IMR-90 (cell line): ENCODE measurements at regions not wholly inside any gene's neighbourhood (a gene's known extent, or its start where the extent isn't known, plus 50 kb on each side); places are given as distances from the start of the nearest gene placed in this dataset.

ENCODE experiments used
- ATAC-seq: fragments of 200-7000 bp; cut with Tn5 transposase; 2 replicates; pipeline ENCODE4 v1.9.1; 2020; ENCODE audit warnings: low read depth, mild to moderate bottlenecking, moderate library complexity
- BruUV-seq: library from RNA; stranded (reverse); fragments of 400-500 nt; replicated peaks from 2 replicates; lab custom pipeline; 2021; lab: Mats Ljungman, UMichigan
- CTCF ChIA-PET: fragments of 300-600 bp; formaldehyde crosslinking; extraction: SDS; loops from one replicate; lab custom pipeline; 2021; ENCODE audit warnings: antibody characterized with exemption; lab: Yijun Ruan, JAX
- POLR2A ChIA-PET: fragments of 300-600 bp; sonication (Branson Sonifier 250); formaldehyde crosslinking; loops from one replicate; lab custom pipeline; 2022; ENCODE audit warnings: antibody characterized with exemption; ENCODE audit not compliant: unreplicated experiment; lab: Charles Lee
- DNase-seq: peaks from one replicate; pipeline ENCODE4 v3.0.0; 2013
- H2AFZ ChIP-seq: replicated peaks from 2 replicates; pipeline ENCODE3; 2013; ENCODE audit warnings: low read length, mild to moderate bottlenecking; ENCODE audit not compliant: poor library complexity
- H2AK5ac ChIP-seq: 2 replicates; pipeline ENCODE4 v1.6.1; 2013; ENCODE audit warnings: low read depth, low read length, inconsistent platforms
- H2AK9ac ChIP-seq: replicated peaks from 2 replicates; pipeline ENCODE3; 2013; ENCODE audit warnings: mild to moderate bottlenecking, low read depth, low read length, moderate library complexity; ENCODE audit not compliant: poor library complexity
- H2BK120ac ChIP-seq: 2 replicates; pipeline ENCODE4 v1.6.1; 2013; ENCODE audit warnings: low read depth, low read length, inconsistent platforms
- H2BK15ac ChIP-seq: 3 replicates; pipeline ENCODE4 v1.6.1; 2013; ENCODE audit warnings: low read depth, low read length, inconsistent platforms
- H2BK20ac ChIP-seq: 2 replicates; pipeline ENCODE4 v1.6.1; 2013; ENCODE audit warnings: low read depth, mild to moderate bottlenecking, inconsistent platforms, low read length, moderate library complexity
- H2BK5ac ChIP-seq: 2 replicates; pipeline ENCODE4 v1.6.1; 2013; ENCODE audit warnings: mild to moderate bottlenecking, low read depth, low read length, inconsistent platforms; ENCODE audit not compliant: poor library complexity, severe bottlenecking
- H3K14ac ChIP-seq: replicated peaks from 2 replicates; pipeline ENCODE4 v1.6.1; 2013; ENCODE audit warnings: low read depth, low read length, inconsistent platforms
- H3K18ac ChIP-seq: 2 replicates; pipeline ENCODE4 v1.6.1; 2013; ENCODE audit warnings: low read depth, low read length, control low read depth
- H3K23ac ChIP-seq: 2 replicates; pipeline ENCODE4 v1.6.1; 2013; ENCODE audit warnings: low read depth, low read length, inconsistent platforms
- H3K27ac ChIP-seq: 2 replicates; pipeline ENCODE4 v1.5.1; 2013; ENCODE audit warnings: mild to moderate bottlenecking, control low read depth, low read length; ENCODE audit not compliant: insufficient read depth
- H3K27me3 ChIP-seq: 2 replicates; pipeline ENCODE4 v1.6.1; 2013; ENCODE audit warnings: low read length; ENCODE audit not compliant: control insufficient read depth, insufficient read depth
- H3K36me3 ChIP-seq: 2 replicates; pipeline ENCODE4 v1.6.1; 2013; ENCODE audit warnings: low read length, mixed read lengths; ENCODE audit not compliant: control insufficient read depth, insufficient read depth
- H3K4ac ChIP-seq: 2 replicates; pipeline ENCODE4 v1.6.1; 2013; ENCODE audit warnings: low read depth, low read length, inconsistent platforms
- H3K4me1 ChIP-seq: 2 replicates; pipeline ENCODE4 v1.6.1; 2013; ENCODE audit warnings: low read length, mixed read lengths; ENCODE audit not compliant: control insufficient read depth, insufficient read depth
- H3K4me2 ChIP-seq: 2 replicates; pipeline ENCODE4 v1.6.1; 2013; ENCODE audit warnings: low read depth, mild to moderate bottlenecking, control low read depth, low read length, moderate library complexity
- H3K4me3 ChIP-seq: 2 replicates; pipeline ENCODE4 v1.5.1; 2013; ENCODE audit warnings: low read depth, mild to moderate bottlenecking, control low read depth, low read length, moderate library complexity; ENCODE audit not compliant: insufficient read depth
- H3K56ac ChIP-seq: 2 replicates; pipeline ENCODE4 v1.6.1; 2013; ENCODE audit warnings: low read length, inconsistent platforms; ENCODE audit not compliant: insufficient read depth; ENCODE audit errors: extremely low read depth
- H3K79me1 ChIP-seq, 2 experiments: 2 replicates each; pipeline ENCODE4 v1.6.1; 2013; ENCODE audit warnings: low read length in 2 of 2, inconsistent platforms in 1 of 2, low read depth in 1 of 2
- H3K9ac ChIP-seq: 2 replicates; pipeline ENCODE4 v1.6.1; 2013; ENCODE audit warnings: low read depth, low read length, control low read depth
- H3K9me1 ChIP-seq: 2 replicates; pipeline ENCODE4 v1.6.1; 2013; ENCODE audit warnings: low read length, inconsistent platforms; ENCODE audit not compliant: insufficient read depth
- H3K9me3 ChIP-seq: 2 replicates; pipeline ENCODE4 v1.6.1; 2013; ENCODE audit warnings: low read length; ENCODE audit not compliant: control insufficient read depth, insufficient read depth
- H4K20me1 ChIP-seq: 2 replicates; pipeline ENCODE4 v1.6.1; 2013; ENCODE audit warnings: low read length, inconsistent platforms; ENCODE audit not compliant: insufficient read depth
- H4K5ac ChIP-seq: 2 replicates; pipeline ENCODE4 v1.6.1; 2013; ENCODE audit warnings: mild to moderate bottlenecking, low read depth, low read length, control low read depth
- H4K8ac ChIP-seq, 2 experiments: 2 replicates each; pipeline ENCODE4 v1.6.1; 2013; ENCODE audit warnings: low read depth in 2 of 2, low read length in 2 of 2, control low read depth in 1 of 2, inconsistent platforms in 1 of 2
- H4K91ac ChIP-seq: 2 replicates; pipeline ENCODE4 v1.6.1; 2013; ENCODE audit warnings: low read depth, low read length, inconsistent platforms; ENCODE audit not compliant: insufficient read depth
- BHLHE40 ChIP-seq: fragments of 150-350 bp; IDR thresholded peaks from 2 replicates; pipeline ENCODE4 v1.6.1; 2016; ENCODE audit warnings: mild to moderate bottlenecking, low read depth, low read length
- CEBPB ChIP-seq: IDR thresholded peaks from 2 replicates; pipeline ENCODE4 v1.6.1; 2012; ENCODE audit warnings: low read depth, low read length, improper control_type of control experiment
- CHD1 ChIP-seq: IDR thresholded peaks from 2 replicates; pipeline ENCODE4 v1.6.1; 2012; ENCODE audit warnings: low read depth, low read length, improper control_type of control experiment
- FOS ChIP-seq: fragments of 150-350 bp; IDR thresholded peaks from 2 replicates; pipeline ENCODE4 v1.6.1; 2016; ENCODE audit warnings: low read depth, low read length
- MAFK ChIP-seq: IDR thresholded peaks from 2 replicates; pipeline ENCODE4 v1.6.1; 2012; ENCODE audit warnings: low read depth, low read length, improper control_type of control experiment
- MAZ ChIP-seq: IDR thresholded peaks from 2 replicates; pipeline ENCODE4 v1.6.1; 2012; ENCODE audit warnings: low read depth, mild to moderate bottlenecking, low read length, improper control_type of control experiment, moderate library complexity, borderline replicate concordance
- MXI1 ChIP-seq: IDR thresholded peaks from 2 replicates; pipeline ENCODE4 v1.6.1; 2012; ENCODE audit warnings: low read depth, mild to moderate bottlenecking, low read length, moderate library complexity, borderline replicate concordance
- NFE2L2 ChIP-seq: fragments of 150-350 bp; IDR thresholded peaks from 2 replicates; pipeline ENCODE4 v1.6.1; 2016; ENCODE audit warnings: low read depth, mild to moderate bottlenecking, low read length
- POLR2A ChIP-seq: IDR thresholded peaks from 2 replicates; pipeline ENCODE4 v1.6.1; 2012; ENCODE audit warnings: mild to moderate bottlenecking, low read depth, low read length
- RAD21 ChIP-seq: IDR thresholded peaks from 2 replicates; pipeline ENCODE4 v1.6.1; 2012; ENCODE audit warnings: low read length, improper control_type of control experiment
- RCOR1 ChIP-seq: IDR thresholded peaks from 2 replicates; pipeline ENCODE4 v1.6.1; 2012; ENCODE audit warnings: mild to moderate bottlenecking, low read length, improper control_type of control experiment; ENCODE audit not compliant: insufficient replicate concordance
- RFX5 ChIP-seq: IDR thresholded peaks from 2 replicates; pipeline ENCODE4 v1.8.0; 2012; ENCODE audit warnings: low read depth, mild to moderate bottlenecking, low read length, moderate library complexity
- SMC3 ChIP-seq: fragments of 150-350 bp; IDR thresholded peaks from 2 replicates; pipeline ENCODE4 v1.6.1; 2016; ENCODE audit warnings: low read depth, mild to moderate bottlenecking, antibody characterized with exemption, low read length, moderate library complexity
- WGBS, 2 experiments: methylation state at CpG; one replicate each; pipeline versions ENCODE4 v1.1.5 to v1.1.7; 2013; ENCODE audit warnings: missing lambda C conversion rate in 2 of 2; ENCODE audit not compliant: insufficient read length in 1 of 2; ENCODE audit errors: extremely low coverage in 2 of 2; 5-methylcytosine and 5-hydroxymethylcytosine counted together
- dilution Hi-C: fragments of 300-500 bp; cut with HindIII; formaldehyde crosslinking; loops from one replicate; pipeline ENCODE4 v1.14.3; 2018; ENCODE audit warnings: low sequenced_read_pairs; ENCODE audit not compliant: unreplicated experiment
- in situ Hi-C: fragments of 300-500 bp; cut with MboI; formaldehyde crosslinking; loops from 3 replicates; pipeline ENCODE4 v1.14.3; 2019; ENCODE audit warnings: low sequenced_read_pairs, inconsistent platforms, mixed read lengths
- intact Hi-C: fragments of 100-400 bp; cut with micrococcal nuclease; formaldehyde crosslinking; loops from 2 replicates; pipeline ENCODE4 v1.10.0; 2022
- TF ChIP-seq, protein P1 (sequence below): conservative IDR thresholded peaks from 2 replicates; pipeline ENCODE4 v1.5.1; 2012; ENCODE audit warnings: mild to moderate bottlenecking, low read depth, low read length, improper control_type of control experiment
- TF ChIP-seq, protein P2 (sequence below): fragments of 150-350 bp; IDR thresholded peaks from 2 replicates; pipeline ENCODE4 v1.6.1; 2016; ENCODE audit warnings: low read depth, mild to moderate bottlenecking, low read length, moderate library complexity, borderline replicate concordance
- TF ChIP-seq, protein P3 (sequence below): fragments of 150-350 bp; IDR thresholded peaks from 2 replicates; pipeline ENCODE4 v1.6.1; 2017; ENCODE audit warnings: mild to moderate bottlenecking, antibody characterized with exemption, low read length, low read depth

DNA sequence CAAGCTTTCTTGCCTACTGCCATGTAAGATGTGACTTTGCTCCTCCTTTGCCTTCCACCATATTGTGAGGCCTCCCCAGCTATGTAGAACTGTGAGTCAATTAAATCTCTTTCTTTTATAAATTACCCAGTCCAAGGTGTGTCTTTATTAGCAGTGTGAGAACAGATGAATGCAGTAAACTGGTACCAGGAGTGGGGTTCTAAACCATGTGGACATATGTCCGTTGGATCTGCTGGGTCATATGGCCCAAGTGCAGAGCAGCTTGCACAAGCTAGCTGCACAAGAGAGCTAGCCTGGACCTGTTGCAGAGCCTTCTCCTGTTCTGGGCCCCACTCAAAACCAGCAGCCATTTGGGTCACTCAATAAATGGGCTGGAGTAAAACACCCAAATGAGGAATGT, 177.1 kb downstream of the HIPK3 start:
- CTCF ChIA-PET = no interaction called here
- Histone ChIP-seq H2BK5ac (no peak overlapping the region), H3K27me3 (no peaks in the 10 kb centered on the region), H2BK20ac (no peak overlapping the region), H3K4me2 (no peak overlapping the region), H2BK15ac (no peak overlapping the region), H3K4ac (no peak overlapping the region), H2AFZ (no peak overlapping the region), H3K9me1 (peaks cover 6% of the 10 kb centered on the region; the same call in 1 of the 2 replicates), H3K14ac (no peak overlapping the region), H3K36me3 (no peaks in the 10 kb centered on the region), H3K27ac (no peak overlapping the region), H3K23ac (no peak overlapping the region), H3K4me3 (no peak overlapping the region), H3K9me3 (no peaks in the 10 kb centered on the region; the same call in 1 of the 2 replicates), H4K20me1 (no peaks in the 10 kb centered on the region), H3K79me1 (peaks cover 2 to 3% of the 10 kb centered on the region in 2 experiments; a peak in 2 of 4 replicates), H4K91ac (no peak overlapping the region), H4K8ac (no peak overlapping the region), H3K56ac (no peak overlapping the region), H4K5ac (no peak overlapping the region), H2BK120ac (no peak overlapping the region), H3K18ac (no peak overlapping the region), H3K9ac (no peak overlapping the region), H3K4me1 (no peaks in the 10 kb centered on the region), H2AK9ac (no peak overlapping the region), H2AK5ac (no peak overlapping the region)
- DNase-seq (no peak), ATAC-seq (no peak)
- in situ Hi-C loops = no loop called here
- WGBS, 2 experiments = no CpG with 5 or more reads among the region's 1 CpG
- dilution Hi-C loops = no loop called here
- POLR2A ChIA-PET = no interaction called here
- intact Hi-C loops = no loop called here
- TF ChIP-seq CHD1 (no peak), RCOR1 (no peak), FOS (no peak), POLR2A (no peak), BHLHE40 (no peak), MAZ (no peak), MXI1 (no peak), SMC3 (no peak), RAD21 (no peak), CEBPB (no peak), MAFK (no peak), NFE2L2 (no peak), RFX5 (no peak)
- TF ChIP-seq, protein P1, sequence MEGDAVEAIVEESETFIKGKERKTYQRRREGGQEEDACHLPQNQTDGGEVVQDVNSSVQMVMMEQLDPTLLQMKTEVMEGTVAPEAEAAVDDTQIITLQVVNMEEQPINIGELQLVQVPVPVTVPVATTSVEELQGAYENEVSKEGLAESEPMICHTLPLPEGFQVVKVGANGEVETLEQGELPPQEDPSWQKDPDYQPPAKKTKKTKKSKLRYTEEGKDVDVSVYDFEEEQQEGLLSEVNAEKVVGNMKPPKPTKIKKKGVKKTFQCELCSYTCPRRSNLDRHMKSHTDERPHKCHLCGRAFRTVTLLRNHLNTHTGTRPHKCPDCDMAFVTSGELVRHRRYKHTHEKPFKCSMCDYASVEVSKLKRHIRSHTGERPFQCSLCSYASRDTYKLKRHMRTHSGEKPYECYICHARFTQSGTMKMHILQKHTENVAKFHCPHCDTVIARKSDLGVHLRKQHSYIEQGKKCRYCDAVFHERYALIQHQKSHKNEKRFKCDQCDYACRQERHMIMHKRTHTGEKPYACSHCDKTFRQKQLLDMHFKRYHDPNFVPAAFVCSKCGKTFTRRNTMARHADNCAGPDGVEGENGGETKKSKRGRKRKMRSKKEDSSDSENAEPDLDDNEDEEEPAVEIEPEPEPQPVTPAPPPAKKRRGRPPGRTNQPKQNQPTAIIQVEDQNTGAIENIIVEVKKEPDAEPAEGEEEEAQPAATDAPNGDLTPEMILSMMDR = no peak
- TF ChIP-seq, protein P2, sequence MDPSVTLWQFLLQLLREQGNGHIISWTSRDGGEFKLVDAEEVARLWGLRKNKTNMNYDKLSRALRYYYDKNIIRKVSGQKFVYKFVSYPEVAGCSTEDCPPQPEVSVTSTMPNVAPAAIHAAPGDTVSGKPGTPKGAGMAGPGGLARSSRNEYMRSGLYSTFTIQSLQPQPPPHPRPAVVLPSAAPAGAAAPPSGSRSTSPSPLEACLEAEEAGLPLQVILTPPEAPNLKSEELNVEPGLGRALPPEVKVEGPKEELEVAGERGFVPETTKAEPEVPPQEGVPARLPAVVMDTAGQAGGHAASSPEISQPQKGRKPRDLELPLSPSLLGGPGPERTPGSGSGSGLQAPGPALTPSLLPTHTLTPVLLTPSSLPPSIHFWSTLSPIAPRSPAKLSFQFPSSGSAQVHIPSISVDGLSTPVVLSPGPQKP = no peak
- TF ChIP-seq, protein P3, sequence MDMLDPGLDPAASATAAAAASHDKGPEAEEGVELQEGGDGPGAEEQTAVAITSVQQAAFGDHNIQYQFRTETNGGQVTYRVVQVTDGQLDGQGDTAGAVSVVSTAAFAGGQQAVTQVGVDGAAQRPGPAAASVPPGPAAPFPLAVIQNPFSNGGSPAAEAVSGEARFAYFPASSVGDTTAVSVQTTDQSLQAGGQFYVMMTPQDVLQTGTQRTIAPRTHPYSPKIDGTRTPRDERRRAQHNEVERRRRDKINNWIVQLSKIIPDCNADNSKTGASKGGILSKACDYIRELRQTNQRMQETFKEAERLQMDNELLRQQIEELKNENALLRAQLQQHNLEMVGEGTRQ = no peak
- BruUV-seq = no TSS peak
